Thyroid gland (tissue), 4 donors: ENCODE measurements at regions not wholly inside any gene's neighbourhood (a gene's known extent, or its start where the extent isn't known, plus 50 kb on each side); places are given as distances from the start of the nearest gene placed in this dataset.

Source experiments
- DNase-seq, 2 donors: peaks; one replicate each; pipeline ENCODE4 v3.0.0-alpha.2; 2019
- H3K27ac ChIP-seq, 3 donors: fragments of 200-600 bp; sonication (generic); 1 replicate in 2 of 3; 2 replicates in 1 of 3; pipeline ENCODE4 v1.5.1; 2016 to 2019; ENCODE audit warnings: mild to moderate bottlenecking in 1 of 3, moderate library complexity in 1 of 3
- H3K27me3 ChIP-seq: fragments of 200-600 bp; sonication (generic); one replicate; pipeline ENCODE4 v1.5.1; 2019
- H3K36me3 ChIP-seq, 2 donors: fragments of 200-600 bp; sonication (generic); one replicate each; pipeline ENCODE4 v1.5.1; 2016 to 2019
- H3K4me1 ChIP-seq, 2 donors: fragments of 200-600 bp; sonication (generic); one replicate each; pipeline ENCODE4 v1.5.1; 2017 to 2019
- H3K4me3 ChIP-seq, 3 donors: fragments of 200-600 bp; sonication (generic); replicated peaks in 1 of 3; 1 replicate in 2 of 3; 2 replicates in 1 of 3; pipeline ENCODE4 v1.5.1; 2016; ENCODE audit warnings: mild to moderate bottlenecking in 1 of 3
- H3K9me3 ChIP-seq: fragments of 200-600 bp; sonication (generic); one replicate; pipeline ENCODE4 v1.5.1; 2017
- POLR2A ChIP-seq, 2 donors: fragments of 450-650 bp; IDR thresholded peaks; one replicate each; pipeline ENCODE4 v1.6.1; 2017; ENCODE audit warnings: antibody characterized with exemption in 2 of 2, mild to moderate bottlenecking in 2 of 2, moderate library complexity in 1 of 2
- WGBS, 2 donors: methylation state at CpG; one replicate each; pipeline ENCODE4 v1.1.5; 2017; 5-methylcytosine and 5-hydroxymethylcytosine counted together
- intact Hi-C: fragments of 100-400 bp; cut with DNase I; formaldehyde crosslinking; loops from one replicate; pipeline ENCODE4 v1.15.1; 2023
- TF ChIP-seq, protein P1 (sequence below), 6 experiments: fragments of 200-600 bp in 3 of 6; fragments of 450-650 bp in 3 of 6; sonication (generic) in 3 of 6; IDR thresholded peaks; one replicate each; pipeline ENCODE4 v1.5.1; 2016 to 2019; ENCODE audit warnings: antibody characterized with exemption in 6 of 6, mild to moderate bottlenecking in 2 of 6, inconsistent platforms in 1 of 6, moderate library complexity in 1 of 6

DNA sequence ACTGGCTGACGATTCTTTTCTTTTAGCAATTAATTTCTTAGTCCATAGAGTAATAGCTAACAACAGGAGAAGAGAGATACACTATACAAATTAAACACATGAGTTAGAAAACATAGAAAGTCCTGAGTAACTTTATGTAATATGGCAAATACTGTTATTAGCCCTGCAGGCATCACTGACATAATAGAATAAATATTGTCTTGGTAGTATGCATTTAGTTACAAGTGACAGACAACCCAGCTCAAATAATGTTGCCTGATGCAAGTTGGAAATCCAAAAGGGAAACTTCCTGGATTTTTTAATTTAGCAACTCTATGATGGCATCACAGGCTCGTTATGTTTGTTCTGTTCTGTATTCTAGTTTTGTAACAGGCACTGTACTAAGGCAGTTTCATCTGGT, 95.1 kb downstream of the DKK1 start:
- Histone ChIP-seq H3K27ac (no peak overlapping the region), H3K36me3 (no peaks in the 10 kb centered on the region), H3K27me3 (no peaks in the 10 kb centered on the region), H3K4me3 (no peak overlapping the region), H3K9me3 (no peaks in the 10 kb centered on the region), H3K4me1 (no peaks in the 10 kb centered on the region)
- 76 to 81% methylated on average over 2 of the region's 2 CpGs for WGBS, 2 donors
- no peak for DNase-seq
- no peak for TF ChIP-seq POLR2A (IDR thresholded peaks at IDR 0.05)
- TF ChIP-seq, protein P1, sequence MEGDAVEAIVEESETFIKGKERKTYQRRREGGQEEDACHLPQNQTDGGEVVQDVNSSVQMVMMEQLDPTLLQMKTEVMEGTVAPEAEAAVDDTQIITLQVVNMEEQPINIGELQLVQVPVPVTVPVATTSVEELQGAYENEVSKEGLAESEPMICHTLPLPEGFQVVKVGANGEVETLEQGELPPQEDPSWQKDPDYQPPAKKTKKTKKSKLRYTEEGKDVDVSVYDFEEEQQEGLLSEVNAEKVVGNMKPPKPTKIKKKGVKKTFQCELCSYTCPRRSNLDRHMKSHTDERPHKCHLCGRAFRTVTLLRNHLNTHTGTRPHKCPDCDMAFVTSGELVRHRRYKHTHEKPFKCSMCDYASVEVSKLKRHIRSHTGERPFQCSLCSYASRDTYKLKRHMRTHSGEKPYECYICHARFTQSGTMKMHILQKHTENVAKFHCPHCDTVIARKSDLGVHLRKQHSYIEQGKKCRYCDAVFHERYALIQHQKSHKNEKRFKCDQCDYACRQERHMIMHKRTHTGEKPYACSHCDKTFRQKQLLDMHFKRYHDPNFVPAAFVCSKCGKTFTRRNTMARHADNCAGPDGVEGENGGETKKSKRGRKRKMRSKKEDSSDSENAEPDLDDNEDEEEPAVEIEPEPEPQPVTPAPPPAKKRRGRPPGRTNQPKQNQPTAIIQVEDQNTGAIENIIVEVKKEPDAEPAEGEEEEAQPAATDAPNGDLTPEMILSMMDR (IDR thresholded peaks at IDR 0.05), result no peak
- intact Hi-C loops, result no loop called here

DNA sequence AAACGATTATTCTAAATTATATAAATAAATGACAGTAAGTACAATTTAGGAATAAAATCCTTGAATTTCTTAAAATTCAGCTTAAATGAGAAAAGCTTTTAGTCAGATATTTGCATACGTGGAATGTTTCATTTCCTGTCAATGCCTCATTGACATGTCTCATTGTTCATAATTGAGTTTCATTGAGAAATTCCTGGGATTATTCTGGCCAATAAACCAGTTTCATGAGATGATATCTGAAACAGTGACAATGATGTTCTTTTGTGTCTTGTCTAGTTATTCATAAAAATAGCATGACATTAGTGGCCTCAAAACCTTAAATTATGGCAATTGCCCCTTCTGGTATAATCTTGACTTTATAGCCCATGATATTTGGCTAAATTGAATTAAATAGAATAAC, 95.8 kb downstream of the DKK1 start:
- no peaks in the 10 kb centered on the region for H3K9me3 ChIP-seq
- TF ChIP-seq, protein P1 (IDR thresholded peaks at IDR 0.05), result no peak
- TF ChIP-seq POLR2A (IDR thresholded peaks at IDR 0.05), result no peak
- no peak overlapping the region for H3K4me3 ChIP-seq
- H3K4me1 ChIP-seq, result no peaks in the 10 kb centered on the region
- DNase-seq, result no peak
- H3K27me3 ChIP-seq, result no peaks in the 10 kb centered on the region
- WGBS, 2 donors, result 91 to 94% methylated on average over 2 of the region's 2 CpGs
- no peak overlapping the region for H3K27ac ChIP-seq
- intact Hi-C loops, result no loop called here
- no peaks in the 10 kb centered on the region for H3K36me3 ChIP-seq

DNA sequence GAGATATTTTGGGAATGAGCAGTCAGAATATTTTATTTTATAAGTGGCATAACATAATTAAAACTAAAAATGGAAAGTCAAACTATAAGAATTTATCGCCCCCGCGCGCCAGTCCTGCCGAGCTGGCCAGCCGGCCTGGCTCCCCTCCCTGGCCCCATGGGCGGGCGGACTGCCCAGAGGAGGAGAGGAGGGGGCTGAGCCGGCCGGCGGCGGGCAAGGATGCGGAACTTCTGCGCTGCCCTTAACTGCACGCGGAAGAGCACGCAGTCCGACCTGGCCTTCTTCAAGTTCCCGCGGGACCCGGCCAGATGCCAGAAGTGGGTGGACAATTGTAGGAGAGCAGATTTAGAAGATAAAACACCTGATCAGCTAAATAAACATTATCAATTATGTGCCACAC, 96.8 kb downstream of the DKK1 start:
- Histone ChIP-seq H3K4me1 (no peaks in the 10 kb centered on the region), H3K9me3 (no peaks in the 10 kb centered on the region), H3K27ac (no peak overlapping the region), H3K4me3 (no peak overlapping the region), H3K36me3 (no peaks in the 10 kb centered on the region), H3K27me3 (no peaks in the 10 kb centered on the region)
- TF ChIP-seq, protein P1 (IDR thresholded peaks at IDR 0.05), result no peak
- no peak for TF ChIP-seq POLR2A (IDR thresholded peaks at IDR 0.05)
- WGBS, 2 donors, result 60 to 77% methylated on average over 21 of the region's 21 CpGs
- DNase-seq, result peak; percentile 13 to 48
- intact Hi-C loops, result no loop called here

DNA sequence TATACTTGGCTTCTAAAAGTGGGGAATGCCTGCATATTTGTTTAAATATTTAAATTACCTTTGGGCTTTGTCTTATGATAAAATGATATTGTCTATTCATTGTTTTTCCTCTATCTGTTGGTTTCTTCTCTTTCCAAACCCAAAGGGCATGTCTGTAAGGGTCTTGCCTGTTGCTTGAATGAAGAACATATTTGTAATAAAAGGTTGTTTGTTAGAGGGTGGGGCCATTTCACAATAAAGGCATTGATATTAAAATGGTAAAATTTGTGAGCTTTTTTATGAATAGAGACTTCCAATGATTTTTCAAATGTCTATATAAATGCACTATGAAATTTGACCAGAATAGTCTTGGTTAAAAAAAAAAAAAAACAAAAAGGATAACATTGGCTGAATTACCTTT, 105.2 kb downstream of the DKK1 start:
- no peaks in the 10 kb centered on the region for H3K36me3 ChIP-seq
- no peaks in the 10 kb centered on the region for H3K27me3 ChIP-seq
- H3K27ac ChIP-seq, result no peak overlapping the region
- DNase-seq, result no peak
- H3K4me1 ChIP-seq, result no peaks in the 10 kb centered on the region
- H3K4me3 ChIP-seq, result no peak overlapping the region
- no peak for TF ChIP-seq POLR2A (IDR thresholded peaks at IDR 0.05)
- TF ChIP-seq, protein P1 (IDR thresholded peaks at IDR 0.05), result no peak
- no peaks in the 10 kb centered on the region for H3K9me3 ChIP-seq
- intact Hi-C loops, result no loop called here

DNA sequence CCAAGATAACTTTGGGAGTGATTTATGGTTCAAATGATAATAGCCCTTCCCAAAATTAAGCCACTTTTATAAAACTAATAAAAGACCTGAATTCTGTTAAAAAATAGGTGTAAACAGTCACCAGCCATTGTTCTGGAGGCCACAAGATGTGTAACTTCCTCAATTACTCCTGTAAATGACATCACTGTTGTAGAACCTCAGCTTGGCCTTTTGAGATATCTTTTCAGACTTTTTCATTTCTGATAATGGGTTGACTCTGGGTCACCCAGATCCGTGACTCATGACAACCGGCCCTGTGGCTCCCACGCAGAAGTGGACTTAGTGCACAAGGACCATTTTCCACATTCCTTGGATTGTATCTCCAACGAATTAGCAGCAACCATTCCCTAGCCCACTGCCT, 106.6 kb downstream of the DKK1 start:
- Histone ChIP-seq H3K4me3 (no peak overlapping the region), H3K27me3 (no peaks in the 10 kb centered on the region), H3K9me3 (no peaks in the 10 kb centered on the region), H3K27ac (no peak overlapping the region), H3K4me1 (no peaks in the 10 kb centered on the region), H3K36me3 (no peaks in the 10 kb centered on the region)
- 89 to 90% methylated on average over 4 of the region's 4 CpGs for WGBS, 2 donors
- no peak for TF ChIP-seq POLR2A (IDR thresholded peaks at IDR 0.05)
- TF ChIP-seq, protein P1 (IDR thresholded peaks at IDR 0.05), result no peak
- DNase-seq, result no peak
- intact Hi-C loops, result no loop called here
